ENCODE measurements at regions not wholly inside any gene's neighbourhood (a gene's known extent, or its start where the extent isn't known, plus 50 kb on each side); places are given as distances from the start of the nearest gene placed in this dataset.

DNA sequence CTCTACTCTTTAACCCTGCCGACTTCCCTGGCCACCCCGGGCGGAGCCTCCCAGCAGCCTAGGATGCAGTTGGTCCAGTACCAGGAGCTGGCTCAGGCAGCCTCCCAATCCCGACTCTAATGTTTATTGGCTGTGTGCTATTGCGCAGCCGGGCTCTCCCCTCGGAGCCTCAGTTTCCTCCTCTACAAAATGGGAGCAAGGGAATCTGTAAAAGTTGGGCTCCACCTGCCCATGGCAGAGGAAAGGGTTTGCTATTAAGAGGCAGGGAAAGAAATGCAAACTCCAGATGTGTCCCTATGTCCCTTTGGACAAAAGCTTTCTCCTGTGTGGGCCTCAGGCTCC is 140.8 kb upstream of the PJA1 start:
- no peak for DNase-seq (ENCODE audit: low read depth)

- DNase-seq (ENCODE audit: low read depth), result no peak
Measured at GRCh38 chrX:69305333-69306062, 140.2 kb upstream of the PJA1 start.

DNA sequence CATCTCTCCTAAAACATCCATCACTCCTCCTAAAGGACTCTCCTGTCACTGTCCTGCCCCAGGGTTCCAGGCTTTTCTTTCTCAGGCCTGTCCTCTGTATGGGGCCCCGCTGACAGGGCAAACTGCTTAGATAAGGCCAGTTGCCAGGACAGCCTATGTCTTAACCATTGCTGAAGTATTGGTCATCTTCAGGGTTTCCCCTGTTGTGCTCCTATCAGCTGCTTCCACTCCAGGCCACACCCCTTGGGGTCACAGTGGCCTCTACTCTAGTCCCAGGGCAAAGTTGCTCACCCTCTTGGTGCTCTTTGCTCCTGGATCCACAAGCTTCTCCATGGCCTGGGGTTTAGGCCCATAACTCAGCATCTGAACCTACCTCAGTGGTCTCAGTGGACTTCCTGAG is 138.0 kb upstream of the PJA1 start:
- no peak for DNase-seq (ENCODE audit: low read depth)

GRCh38 chrX:69299951-69300714 is 134.9 kb upstream of the PJA1 start:
- no peak for DNase-seq (ENCODE audit: low read depth)

- DNase-seq (ENCODE audit: low read depth), result no peak
Measured at GRCh38 chrX:69299285-69299684, 134.0 kb upstream of the PJA1 start.

DNA sequence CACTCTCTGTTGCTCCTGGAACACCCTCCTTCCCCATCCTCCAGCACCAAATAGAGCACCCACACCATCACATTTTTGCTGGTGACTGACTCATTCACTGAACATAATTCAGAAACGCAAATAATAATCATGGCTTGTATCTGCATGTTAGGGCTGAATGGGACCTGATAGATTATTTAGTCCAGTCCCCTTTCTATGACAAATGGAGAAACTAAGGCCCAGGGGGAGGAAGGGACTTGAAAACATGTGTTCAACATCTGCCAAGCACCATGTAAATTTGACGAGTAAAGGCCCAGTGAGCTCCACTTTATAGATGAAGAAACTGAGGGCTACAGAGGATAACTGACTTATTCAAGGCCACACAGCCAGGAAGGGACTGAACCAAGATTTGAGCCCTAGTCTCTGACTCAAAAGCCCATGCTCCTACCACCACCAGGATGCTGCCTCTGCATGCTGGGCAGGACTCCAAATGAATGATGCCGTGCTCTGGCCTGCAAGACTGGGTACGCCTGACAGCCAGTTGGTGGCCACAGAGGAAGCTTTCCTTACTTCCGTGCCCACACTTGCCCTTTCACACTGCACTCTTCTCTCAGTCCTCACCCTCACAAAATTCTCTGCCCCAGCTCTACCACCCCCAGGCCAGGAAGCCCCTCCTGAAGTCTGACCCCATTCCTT is 133.3 kb upstream of the PJA1 start:
- DNase-seq (ENCODE audit: low read depth), result peak; percentile 7

- no peak for DNase-seq (ENCODE audit: low read depth)
Measured at GRCh38 chrX:69297506-69297905, 132.3 kb upstream of the PJA1 start.

GRCh38 chrX:69293776-69294601 is 128.7 kb upstream of the PJA1 start:
- no peak for DNase-seq (ENCODE audit: low read depth)

- DNase-seq (ENCODE audit: low read depth), result no peak
Measured at GRCh38 chrX:69291116-69291515, 125.9 kb upstream of the PJA1 start.

GRCh38 chrX:69290292-69290691 is 125.0 kb upstream of the PJA1 start:
- DNase-seq (ENCODE audit: low read depth), result no peak

GRCh38 chrX:69289793-69290123 is 124.5 kb upstream of the PJA1 start:
- DNase-seq (ENCODE audit: low read depth), result no peak

DNA sequence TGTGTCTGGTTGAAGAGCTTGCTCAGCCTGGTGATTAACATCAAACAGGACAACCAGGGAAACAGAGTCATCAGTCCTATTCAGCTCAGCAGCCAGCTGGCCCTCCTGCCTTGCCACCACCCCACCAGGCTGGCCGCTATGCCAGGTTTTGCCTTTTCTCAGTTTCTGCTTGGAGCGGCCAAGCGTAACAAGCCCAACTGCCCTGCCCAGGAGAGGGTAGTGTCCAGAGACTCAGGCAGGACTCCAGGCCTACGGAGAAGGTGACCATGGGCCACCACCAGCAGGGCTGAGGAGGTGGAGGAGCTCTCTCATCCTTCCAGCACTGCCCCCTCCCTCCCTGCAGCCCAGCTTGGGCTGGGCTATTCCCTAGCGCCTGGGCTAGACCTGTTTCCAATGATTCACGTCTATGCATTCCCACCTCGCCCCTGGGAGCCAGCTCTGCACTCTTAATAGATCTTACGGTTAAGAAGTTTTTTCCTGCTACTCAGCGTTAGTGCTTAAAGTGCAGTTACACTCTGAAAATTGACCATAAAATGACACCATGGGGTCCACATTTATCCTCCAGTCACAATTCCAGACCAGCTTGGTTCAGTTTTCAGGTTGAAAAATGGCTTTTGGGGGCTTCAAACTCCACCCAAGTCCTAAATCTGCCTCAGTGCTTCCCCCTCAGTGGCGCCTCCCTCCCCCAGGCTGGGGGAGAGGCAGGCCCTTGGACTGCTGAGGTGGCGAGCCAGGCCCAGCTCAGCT is 124.0 kb upstream of the PJA1 start:
- DNase-seq (ENCODE audit: low read depth), result no peak

GRCh38 chrX:69287095-69287494 is 121.8 kb upstream of the PJA1 start:
- no peak for DNase-seq (ENCODE audit: low read depth)

DNA sequence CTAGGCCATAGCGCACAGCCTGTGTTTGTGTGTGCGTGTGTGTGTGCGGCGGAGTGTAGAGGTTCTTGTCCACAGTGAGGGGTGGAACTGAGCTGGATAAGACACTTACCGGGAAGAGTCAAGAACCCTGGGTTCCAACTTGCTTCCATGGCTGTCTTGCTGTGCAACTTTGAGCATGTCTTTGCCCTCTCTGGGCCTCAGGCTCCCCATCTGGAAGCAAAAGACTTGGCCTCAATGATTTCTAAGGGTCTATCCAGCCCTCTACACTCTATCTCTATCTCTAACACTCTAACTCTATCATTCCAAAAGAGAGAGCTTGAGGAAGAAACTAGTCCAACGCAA is 121.3 kb upstream of the PJA1 start:
- DNase-seq (ENCODE audit: low read depth), result no peak

- peak; percentile 34 for DNase-seq (ENCODE audit: low read depth)
Measured at GRCh38 chrX:69285881-69286564, 120.8 kb upstream of the PJA1 start.

GRCh38 chrX:69285401-69285877 is 120.2 kb upstream of the PJA1 start:
- DNase-seq (ENCODE audit: low read depth), result peak; percentile 34

DNA sequence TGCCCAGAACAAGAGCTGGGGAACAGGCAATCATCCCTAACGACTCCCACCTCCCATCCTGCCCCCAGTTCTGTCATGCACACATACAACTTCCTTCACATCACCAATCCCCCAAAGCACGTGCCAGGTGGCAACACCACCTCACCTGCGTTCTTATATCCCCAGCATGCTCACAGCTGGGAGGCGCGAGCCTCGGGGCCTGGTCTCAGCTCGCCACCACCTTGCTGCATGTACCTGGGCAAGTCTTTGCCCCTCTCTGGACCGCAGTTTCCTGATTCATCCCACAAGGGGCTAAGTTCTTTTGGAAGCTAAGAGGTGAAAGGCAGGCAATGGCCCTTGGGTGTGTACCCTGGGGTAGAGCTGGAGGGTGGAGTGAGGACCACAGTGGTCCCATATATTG is 119.2 kb upstream of the PJA1 start:
- no peak for DNase-seq (ENCODE audit: low read depth)

GRCh38 chrX:69282893-69283690 is 117.8 kb upstream of the PJA1 start:
- DNase-seq (ENCODE audit: low read depth), result no peak

- DNase-seq (ENCODE audit: low read depth), result no peak
Measured at GRCh38 chrX:69280933-69281332, 115.7 kb upstream of the PJA1 start.

DNA sequence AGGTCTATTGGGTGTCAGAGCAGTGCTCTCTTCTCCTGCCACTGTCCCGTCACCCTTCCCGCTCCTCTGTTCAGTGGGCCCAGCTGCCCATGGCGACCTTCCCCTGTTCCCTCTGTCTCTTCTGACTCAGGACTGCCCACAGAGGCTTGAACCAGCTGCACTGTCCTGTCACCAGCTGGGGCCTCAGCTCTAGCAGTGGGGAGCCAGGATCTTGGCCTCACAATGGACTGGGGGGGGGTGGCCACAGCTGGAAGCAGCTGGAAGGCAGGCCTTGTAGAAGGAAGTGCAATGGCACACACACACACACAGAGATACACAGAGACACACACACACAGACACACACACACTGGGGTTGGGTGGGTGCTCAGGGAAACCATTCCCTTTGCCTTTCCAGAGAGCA is 114.0 kb upstream of the PJA1 start:
- no peak for DNase-seq (ENCODE audit: low read depth)

Data from myocyte (in vitro differentiated cells).